Gastroesophageal sphincter (tissue), 3 donors: ENCODE measurements at regions not wholly inside any gene's neighbourhood (a gene's known extent, or its start where the extent isn't known, plus 50 kb on each side); places are given as distances from the start of the nearest gene placed in this dataset.

ENCODE experiments used
- EP300 ChIP-seq: sonication (generic); formaldehyde crosslinking; IDR thresholded peaks from one replicate; pipeline ENCODE4 v1.6.1; 2017; ENCODE audit warnings: antibody characterized with exemption, mild to moderate bottlenecking
- POLR2A ChIP-seq, 2 donors: fragments of 450-650 bp; IDR thresholded peaks; one replicate each; pipeline ENCODE4 v1.6.1; 2017; ENCODE audit warnings: antibody characterized with exemption in 2 of 2, mild to moderate bottlenecking in 2 of 2, moderate library complexity in 1 of 2
- POLR2AphosphoS5 ChIP-seq: sonication (generic); formaldehyde crosslinking; IDR thresholded peaks from one replicate; pipeline ENCODE4 v1.6.1; 2017; ENCODE audit warnings: antibody characterized with exemption
- TF ChIP-seq, protein P1 (sequence below), 4 experiments: fragments of 200-600 bp in 2 of 4; fragments of 450-650 bp in 2 of 4; sonication (generic) in 1 of 4; IDR thresholded peaks; one replicate each; pipeline ENCODE4 v1.5.1; 2017 to 2019; ENCODE audit warnings: antibody characterized with exemption in 4 of 4, mild to moderate bottlenecking in 2 of 4, moderate library complexity in 2 of 4

DNA sequence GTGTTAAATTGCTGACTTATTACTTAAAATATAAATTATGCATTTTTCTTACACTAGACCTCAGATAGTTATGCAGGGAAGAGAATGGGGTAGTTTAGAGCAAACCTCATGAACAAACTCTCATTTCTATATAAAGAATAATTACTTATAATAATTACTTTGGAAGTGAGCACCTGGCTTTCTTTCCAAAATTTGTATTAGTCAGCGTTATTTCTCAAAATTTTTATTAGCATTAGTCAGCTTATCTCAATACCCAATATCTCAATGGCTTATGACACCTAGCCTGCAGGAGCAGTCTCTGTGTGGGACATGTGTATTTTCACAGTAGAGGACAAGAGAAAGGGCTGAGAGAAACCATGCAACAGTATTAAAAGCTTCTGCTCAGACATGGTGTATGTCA is 849.2 kb upstream of the HS3ST5 start:
- TF ChIP-seq, protein P1, sequence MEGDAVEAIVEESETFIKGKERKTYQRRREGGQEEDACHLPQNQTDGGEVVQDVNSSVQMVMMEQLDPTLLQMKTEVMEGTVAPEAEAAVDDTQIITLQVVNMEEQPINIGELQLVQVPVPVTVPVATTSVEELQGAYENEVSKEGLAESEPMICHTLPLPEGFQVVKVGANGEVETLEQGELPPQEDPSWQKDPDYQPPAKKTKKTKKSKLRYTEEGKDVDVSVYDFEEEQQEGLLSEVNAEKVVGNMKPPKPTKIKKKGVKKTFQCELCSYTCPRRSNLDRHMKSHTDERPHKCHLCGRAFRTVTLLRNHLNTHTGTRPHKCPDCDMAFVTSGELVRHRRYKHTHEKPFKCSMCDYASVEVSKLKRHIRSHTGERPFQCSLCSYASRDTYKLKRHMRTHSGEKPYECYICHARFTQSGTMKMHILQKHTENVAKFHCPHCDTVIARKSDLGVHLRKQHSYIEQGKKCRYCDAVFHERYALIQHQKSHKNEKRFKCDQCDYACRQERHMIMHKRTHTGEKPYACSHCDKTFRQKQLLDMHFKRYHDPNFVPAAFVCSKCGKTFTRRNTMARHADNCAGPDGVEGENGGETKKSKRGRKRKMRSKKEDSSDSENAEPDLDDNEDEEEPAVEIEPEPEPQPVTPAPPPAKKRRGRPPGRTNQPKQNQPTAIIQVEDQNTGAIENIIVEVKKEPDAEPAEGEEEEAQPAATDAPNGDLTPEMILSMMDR (IDR thresholded peaks at IDR 0.05) = no peak
- TF ChIP-seq POLR2A (IDR thresholded peaks at IDR 0.05) (no peak), POLR2AphosphoS5 (no peak), EP300 (no peak)
